ENCODE measurements at regions not wholly inside any gene's neighbourhood (a gene's known extent, or its start where the extent isn't known, plus 50 kb on each side); places are given as distances from the start of the nearest gene placed in this dataset.

DNA sequence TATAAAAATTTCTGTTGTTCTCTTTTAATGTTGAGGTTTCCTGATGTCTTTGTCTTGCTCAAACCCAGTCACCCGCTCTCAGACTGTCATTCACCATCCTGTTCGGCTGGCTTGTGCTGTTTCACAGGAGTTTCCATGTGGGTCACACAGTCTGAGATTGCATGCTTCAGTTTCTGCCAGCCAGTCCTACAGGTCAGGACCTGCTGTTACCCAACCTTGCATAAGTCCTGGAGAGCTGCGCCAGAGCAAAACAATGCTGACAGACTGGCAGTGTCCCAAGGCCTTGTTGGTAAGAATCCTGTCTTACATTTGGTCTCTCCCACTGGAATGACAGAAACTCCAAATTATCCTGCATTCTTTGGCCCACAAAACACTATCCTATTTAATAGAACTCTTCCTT lies 340.0 kb upstream of the SLITRK5 start:
- Mint-ChIP-seq H3K27me3 (ENCODE audit: low read depth) (no peaks in the 10 kb centered on the region; the same call in 1 of the 2 replicates), H3K27ac (no peak overlapping the region), H3K36me3 (peaks cover 9% of the 10 kb centered on the region), H3K9me3 (peaks cover 28% of the 10 kb centered on the region), H3K4me1 (no peaks in the 10 kb centered on the region), H3K4me3 (no peak overlapping the region)
- ATAC-seq, result no peak
- DNase-seq (ENCODE audit: low spot score), result no peak
- CTCF ChIA-PET, result no interaction called here
- TF ChIP-seq, protein P1, sequence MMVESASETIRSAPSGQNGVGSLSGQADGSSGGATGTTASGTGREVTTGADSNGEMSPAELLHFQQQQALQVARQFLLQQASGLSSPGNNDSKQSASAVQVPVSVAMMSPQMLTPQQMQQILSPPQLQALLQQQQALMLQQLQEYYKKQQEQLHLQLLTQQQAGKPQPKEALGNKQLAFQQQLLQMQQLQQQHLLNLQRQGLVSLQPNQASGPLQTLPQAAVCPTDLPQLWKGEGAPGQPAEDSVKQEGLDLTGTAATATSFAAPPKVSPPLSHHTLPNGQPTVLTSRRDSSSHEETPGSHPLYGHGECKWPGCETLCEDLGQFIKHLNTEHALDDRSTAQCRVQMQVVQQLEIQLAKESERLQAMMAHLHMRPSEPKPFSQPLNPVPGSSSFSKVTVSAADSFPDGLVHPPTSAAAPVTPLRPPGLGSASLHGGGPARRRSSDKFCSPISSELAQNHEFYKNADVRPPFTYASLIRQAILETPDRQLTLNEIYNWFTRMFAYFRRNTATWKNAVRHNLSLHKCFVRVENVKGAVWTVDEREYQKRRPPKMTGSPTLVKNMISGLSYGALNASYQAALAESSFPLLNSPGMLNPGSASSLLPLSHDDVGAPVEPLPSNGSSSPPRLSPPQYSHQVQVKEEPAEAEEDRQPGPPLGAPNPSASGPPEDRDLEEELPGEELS (CRISPR knock-in tag; IDR thresholded peaks at IDR 0.05), result no peak
- TF ChIP-seq NR1H2 (CRISPR knock-in tag; IDR thresholded peaks at IDR 0.05) (no peak), SOX15 (CRISPR knock-in tag; IDR thresholded peaks at IDR 0.05) (no peak), FOXJ3 (CRISPR knock-in tag; IDR thresholded peaks at IDR 0.05; ENCODE audit: borderline replicate concordance) (no peak), JAZF1 (CRISPR knock-in tag; IDR thresholded peaks at IDR 0.05) (no peak), NFYB (CRISPR knock-in tag; conservative IDR thresholded peaks at IDR 0.05; ENCODE audit: low read depth) (no peak), TCF7 (CRISPR knock-in tag; IDR thresholded peaks at IDR 0.05; ENCODE audit: low read depth) (no peak), ZNF138 (CRISPR knock-in tag; conservative IDR thresholded peaks at IDR 0.05) (no peak)
- TF ChIP-seq, protein P2, sequence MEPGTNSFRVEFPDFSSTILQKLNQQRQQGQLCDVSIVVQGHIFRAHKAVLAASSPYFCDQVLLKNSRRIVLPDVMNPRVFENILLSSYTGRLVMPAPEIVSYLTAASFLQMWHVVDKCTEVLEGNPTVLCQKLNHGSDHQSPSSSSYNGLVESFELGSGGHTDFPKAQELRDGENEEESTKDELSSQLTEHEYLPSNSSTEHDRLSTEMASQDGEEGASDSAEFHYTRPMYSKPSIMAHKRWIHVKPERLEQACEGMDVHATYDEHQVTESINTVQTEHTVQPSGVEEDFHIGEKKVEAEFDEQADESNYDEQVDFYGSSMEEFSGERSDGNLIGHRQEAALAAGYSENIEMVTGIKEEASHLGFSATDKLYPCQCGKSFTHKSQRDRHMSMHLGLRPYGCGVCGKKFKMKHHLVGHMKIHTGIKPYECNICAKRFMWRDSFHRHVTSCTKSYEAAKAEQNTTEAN (CRISPR knock-in tag; IDR thresholded peaks at IDR 0.05), result no peak
- POLR2A ChIA-PET, result no interaction called here

DNA sequence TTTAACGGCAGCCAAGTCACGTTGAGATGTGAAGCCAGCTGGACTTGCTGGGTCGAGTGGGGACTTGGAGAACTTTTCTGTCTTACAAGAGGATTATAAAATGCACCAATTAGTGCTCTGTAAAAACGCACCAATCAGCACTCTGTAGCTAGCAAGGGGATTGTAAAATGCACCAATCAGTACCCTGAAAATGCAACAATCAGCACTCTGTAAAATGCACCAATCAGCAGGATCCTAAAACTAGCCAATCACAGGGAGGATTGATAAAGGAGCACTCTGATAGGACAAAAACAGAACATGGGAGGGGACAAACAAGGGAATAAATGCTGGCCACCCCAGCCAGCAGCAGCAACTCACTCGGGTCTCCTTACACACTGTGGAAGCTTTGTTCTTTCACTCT lies 337.6 kb upstream of the SLITRK5 start:
- CTCF ChIA-PET, result no interaction called here
- Mint-ChIP-seq H3K9me3 (peaks cover 25% of the 10 kb centered on the region), H3K27ac (no peak overlapping the region), H3K4me3 (no peak overlapping the region), H3K27me3 (ENCODE audit: low read depth) (no peaks in the 10 kb centered on the region; the same call in 1 of the 2 replicates), H3K4me1 (no peaks in the 10 kb centered on the region), H3K36me3 (peaks cover 9% of the 10 kb centered on the region)
- DNase-seq (ENCODE audit: low spot score) (no peak), ATAC-seq (no peak)
- TF ChIP-seq, protein P3, sequence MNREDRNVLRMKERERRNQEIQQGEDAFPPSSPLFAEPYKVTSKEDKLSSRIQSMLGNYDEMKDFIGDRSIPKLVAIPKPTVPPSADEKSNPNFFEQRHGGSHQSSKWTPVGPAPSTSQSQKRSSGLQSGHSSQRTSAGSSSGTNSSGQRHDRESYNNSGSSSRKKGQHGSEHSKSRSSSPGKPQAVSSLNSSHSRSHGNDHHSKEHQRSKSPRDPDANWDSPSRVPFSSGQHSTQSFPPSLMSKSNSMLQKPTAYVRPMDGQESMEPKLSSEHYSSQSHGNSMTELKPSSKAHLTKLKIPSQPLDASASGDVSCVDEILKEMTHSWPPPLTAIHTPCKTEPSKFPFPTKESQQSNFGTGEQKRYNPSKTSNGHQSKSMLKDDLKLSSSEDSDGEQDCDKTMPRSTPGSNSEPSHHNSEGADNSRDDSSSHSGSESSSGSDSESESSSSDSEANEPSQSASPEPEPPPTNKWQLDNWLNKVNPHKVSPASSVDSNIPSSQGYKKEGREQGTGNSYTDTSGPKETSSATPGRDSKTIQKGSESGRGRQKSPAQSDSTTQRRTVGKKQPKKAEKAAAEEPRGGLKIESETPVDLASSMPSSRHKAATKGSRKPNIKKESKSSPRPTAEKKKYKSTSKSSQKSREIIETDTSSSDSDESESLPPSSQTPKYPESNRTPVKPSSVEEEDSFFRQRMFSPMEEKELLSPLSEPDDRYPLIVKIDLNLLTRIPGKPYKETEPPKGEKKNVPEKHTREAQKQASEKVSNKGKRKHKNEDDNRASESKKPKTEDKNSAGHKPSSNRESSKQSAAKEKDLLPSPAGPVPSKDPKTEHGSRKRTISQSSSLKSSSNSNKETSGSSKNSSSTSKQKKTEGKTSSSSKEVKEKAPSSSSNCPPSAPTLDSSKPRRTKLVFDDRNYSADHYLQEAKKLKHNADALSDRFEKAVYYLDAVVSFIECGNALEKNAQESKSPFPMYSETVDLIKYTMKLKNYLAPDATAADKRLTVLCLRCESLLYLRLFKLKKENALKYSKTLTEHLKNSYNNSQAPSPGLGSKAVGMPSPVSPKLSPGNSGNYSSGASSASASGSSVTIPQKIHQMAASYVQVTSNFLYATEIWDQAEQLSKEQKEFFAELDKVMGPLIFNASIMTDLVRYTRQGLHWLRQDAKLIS (CRISPR knock-in tag; IDR thresholded peaks at IDR 0.05; ENCODE audit: borderline replicate concordance), result no peak
- TF ChIP-seq TEAD4 (CRISPR knock-in tag; IDR thresholded peaks at IDR 0.05) (no peak), TP53 (CRISPR knock-in tag; IDR thresholded peaks at IDR 0.05) (no peak), RELA (CRISPR knock-in tag; IDR thresholded peaks at IDR 0.05; ENCODE audit: borderline replicate concordance) (no peak), GTF2I (CRISPR knock-in tag; conservative IDR thresholded peaks at IDR 0.05) (no peak), SP1 (CRISPR knock-in tag; conservative IDR thresholded peaks at IDR 0.05) (no peak), NFATC4 (CRISPR knock-in tag; IDR thresholded peaks at IDR 0.05) (no peak), CREM (CRISPR knock-in tag; IDR thresholded peaks at IDR 0.05) (no peak)
- TF ChIP-seq, protein P4, sequence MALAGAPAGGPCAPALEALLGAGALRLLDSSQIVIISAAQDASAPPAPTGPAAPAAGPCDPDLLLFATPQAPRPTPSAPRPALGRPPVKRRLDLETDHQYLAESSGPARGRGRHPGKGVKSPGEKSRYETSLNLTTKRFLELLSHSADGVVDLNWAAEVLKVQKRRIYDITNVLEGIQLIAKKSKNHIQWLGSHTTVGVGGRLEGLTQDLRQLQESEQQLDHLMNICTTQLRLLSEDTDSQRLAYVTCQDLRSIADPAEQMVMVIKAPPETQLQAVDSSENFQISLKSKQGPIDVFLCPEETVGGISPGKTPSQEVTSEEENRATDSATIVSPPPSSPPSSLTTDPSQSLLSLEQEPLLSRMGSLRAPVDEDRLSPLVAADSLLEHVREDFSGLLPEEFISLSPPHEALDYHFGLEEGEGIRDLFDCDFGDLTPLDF (CRISPR knock-in tag; IDR thresholded peaks at IDR 0.05), result no peak
- TF ChIP-seq, protein P5, sequence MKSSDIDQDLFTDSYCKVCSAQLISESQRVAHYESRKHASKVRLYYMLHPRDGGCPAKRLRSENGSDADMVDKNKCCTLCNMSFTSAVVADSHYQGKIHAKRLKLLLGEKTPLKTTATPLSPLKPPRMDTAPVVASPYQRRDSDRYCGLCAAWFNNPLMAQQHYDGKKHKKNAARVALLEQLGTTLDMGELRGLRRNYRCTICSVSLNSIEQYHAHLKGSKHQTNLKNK (CRISPR knock-in tag; IDR thresholded peaks at IDR 0.05), result no peak
- TF ChIP-seq, protein P2 (CRISPR knock-in tag; IDR thresholded peaks at IDR 0.05), result no peak
- TF ChIP-seq, protein P6, sequence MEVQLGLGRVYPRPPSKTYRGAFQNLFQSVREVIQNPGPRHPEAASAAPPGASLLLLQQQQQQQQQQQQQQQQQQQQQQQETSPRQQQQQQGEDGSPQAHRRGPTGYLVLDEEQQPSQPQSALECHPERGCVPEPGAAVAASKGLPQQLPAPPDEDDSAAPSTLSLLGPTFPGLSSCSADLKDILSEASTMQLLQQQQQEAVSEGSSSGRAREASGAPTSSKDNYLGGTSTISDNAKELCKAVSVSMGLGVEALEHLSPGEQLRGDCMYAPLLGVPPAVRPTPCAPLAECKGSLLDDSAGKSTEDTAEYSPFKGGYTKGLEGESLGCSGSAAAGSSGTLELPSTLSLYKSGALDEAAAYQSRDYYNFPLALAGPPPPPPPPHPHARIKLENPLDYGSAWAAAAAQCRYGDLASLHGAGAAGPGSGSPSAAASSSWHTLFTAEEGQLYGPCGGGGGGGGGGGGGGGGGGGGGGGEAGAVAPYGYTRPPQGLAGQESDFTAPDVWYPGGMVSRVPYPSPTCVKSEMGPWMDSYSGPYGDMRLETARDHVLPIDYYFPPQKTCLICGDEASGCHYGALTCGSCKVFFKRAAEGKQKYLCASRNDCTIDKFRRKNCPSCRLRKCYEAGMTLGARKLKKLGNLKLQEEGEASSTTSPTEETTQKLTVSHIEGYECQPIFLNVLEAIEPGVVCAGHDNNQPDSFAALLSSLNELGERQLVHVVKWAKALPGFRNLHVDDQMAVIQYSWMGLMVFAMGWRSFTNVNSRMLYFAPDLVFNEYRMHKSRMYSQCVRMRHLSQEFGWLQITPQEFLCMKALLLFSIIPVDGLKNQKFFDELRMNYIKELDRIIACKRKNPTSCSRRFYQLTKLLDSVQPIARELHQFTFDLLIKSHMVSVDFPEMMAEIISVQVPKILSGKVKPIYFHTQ (CRISPR knock-in tag; IDR thresholded peaks at IDR 0.05), result no peak
- POLR2A ChIA-PET, result no interaction called here

All from WTC11 (cell line).